HG03139 (cell line): ENCODE measurements at regions not wholly inside any gene's neighbourhood (a gene's known extent, or its start where the extent isn't known, plus 50 kb on each side); places are given as distances from the start of the nearest gene placed in this dataset.

Source experiments
- ATAC-seq: cut with Tn5 transposase; IDR thresholded peaks from one replicate; pipeline ENCODE4 v1.9.1; 2021; ENCODE audit not compliant: unreplicated experiment

GRCh38 chr10:126846959-126847358 lies 58.3 kb upstream of the DOCK1 start:
- ATAC-seq, result no peak

GRCh38 chr10:126847666-126848065 lies 57.6 kb upstream of the DOCK1 start:
- ATAC-seq, result no peak

- ATAC-seq, result no peak
Observed at GRCh38 chr10:126849646-126850045, 55.6 kb upstream of the DOCK1 start.

GRCh38 chr10:126851414-126852108 lies 53.7 kb upstream of the DOCK1 start:
- ATAC-seq, result no peak

GRCh38 chr10:126854726-126855495 lies 50.3 kb upstream of the DOCK1 start:
- ATAC-seq, result no peak
